Vagina (tissue), 2 donors: ENCODE measurements at regions not wholly inside any gene's neighbourhood (a gene's known extent, or its start where the extent isn't known, plus 50 kb on each side); places are given as distances from the start of the nearest gene placed in this dataset.

Experiments used
- DNase-seq, 2 donors: peaks; one replicate each; pipeline ENCODE4 v3.0.0-alpha.2; 2017; ENCODE audit errors: extremely low spot score in 2 of 2
- H3K27ac ChIP-seq: fragments of 200-600 bp; sonication (generic); one replicate; pipeline ENCODE4 v1.5.1; 2019
- H3K27me3 ChIP-seq: fragments of 200-600 bp; sonication (generic); one replicate; pipeline ENCODE4 v1.5.1; 2019
- H3K36me3 ChIP-seq, 2 donors: fragments of 200-600 bp; sonication (generic); one replicate each; pipeline ENCODE4 v1.5.1; 2017 to 2019
- H3K4me1 ChIP-seq: fragments of 200-600 bp; sonication (generic); one replicate; pipeline ENCODE4 v1.5.1; 2019
- H3K4me3 ChIP-seq, 2 donors: fragments of 200-600 bp; sonication (generic); 1 replicate in 1 of 2; 2 replicates in 1 of 2; pipeline ENCODE4 v1.5.1; 2016 to 2019
- H3K9me3 ChIP-seq: fragments of 200-600 bp; sonication (generic); one replicate; pipeline ENCODE4 v1.5.1; 2019
- POLR2A ChIP-seq, 2 donors: fragments of 450-650 bp; IDR thresholded peaks; one replicate each; pipeline ENCODE4 v1.6.1; 2017; ENCODE audit warnings: antibody characterized with exemption in 2 of 2, mild to moderate bottlenecking in 2 of 2, moderate library complexity in 2 of 2
- POLR2AphosphoS5 ChIP-seq, 2 donors: sonication (generic); formaldehyde crosslinking; IDR thresholded peaks; one replicate each; pipeline ENCODE4 v1.9.0; 2017; ENCODE audit warnings: antibody characterized with exemption in 2 of 2, mild to moderate bottlenecking in 2 of 2, low read depth in 1 of 2; ENCODE audit not compliant: insufficient read depth in 1 of 2
- intact Hi-C: fragments of 100-400 bp; cut with DNase I; formaldehyde crosslinking; loops from one replicate; pipeline ENCODE4 v1.15.1; 2023
- TF ChIP-seq, protein P1 (sequence below), 3 experiments: fragments of 450-650 bp in 2 of 3; fragments of 200-600 bp in 1 of 3; sonication (generic) in 1 of 3; IDR thresholded peaks; one replicate each; pipeline ENCODE4 v1.5.1; 2017 to 2019; ENCODE audit warnings: antibody characterized with exemption in 3 of 3, mild to moderate bottlenecking in 2 of 3, moderate library complexity in 2 of 3

- H3K27me3 ChIP-seq: no peaks in the 10 kb centered on the region
- H3K27ac ChIP-seq: no peak overlapping the region
- intact Hi-C loops: no loop called here
- DNase-seq: no peak
- H3K36me3 ChIP-seq: no peaks in the 10 kb centered on the region
- TF ChIP-seq, protein P1, sequence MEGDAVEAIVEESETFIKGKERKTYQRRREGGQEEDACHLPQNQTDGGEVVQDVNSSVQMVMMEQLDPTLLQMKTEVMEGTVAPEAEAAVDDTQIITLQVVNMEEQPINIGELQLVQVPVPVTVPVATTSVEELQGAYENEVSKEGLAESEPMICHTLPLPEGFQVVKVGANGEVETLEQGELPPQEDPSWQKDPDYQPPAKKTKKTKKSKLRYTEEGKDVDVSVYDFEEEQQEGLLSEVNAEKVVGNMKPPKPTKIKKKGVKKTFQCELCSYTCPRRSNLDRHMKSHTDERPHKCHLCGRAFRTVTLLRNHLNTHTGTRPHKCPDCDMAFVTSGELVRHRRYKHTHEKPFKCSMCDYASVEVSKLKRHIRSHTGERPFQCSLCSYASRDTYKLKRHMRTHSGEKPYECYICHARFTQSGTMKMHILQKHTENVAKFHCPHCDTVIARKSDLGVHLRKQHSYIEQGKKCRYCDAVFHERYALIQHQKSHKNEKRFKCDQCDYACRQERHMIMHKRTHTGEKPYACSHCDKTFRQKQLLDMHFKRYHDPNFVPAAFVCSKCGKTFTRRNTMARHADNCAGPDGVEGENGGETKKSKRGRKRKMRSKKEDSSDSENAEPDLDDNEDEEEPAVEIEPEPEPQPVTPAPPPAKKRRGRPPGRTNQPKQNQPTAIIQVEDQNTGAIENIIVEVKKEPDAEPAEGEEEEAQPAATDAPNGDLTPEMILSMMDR (IDR thresholded peaks at IDR 0.05): no peak
- TF ChIP-seq POLR2A (IDR thresholded peaks at IDR 0.05): no peak
- H3K9me3 ChIP-seq: no peaks in the 10 kb centered on the region
- H3K4me3 ChIP-seq: no peak overlapping the region
- H3K4me1 ChIP-seq: no peaks in the 10 kb centered on the region
These were observed 633.7 kb downstream of the BRD1 start for GRCh38 chr22:49193901-49194465.

- H3K27me3 ChIP-seq: no peaks in the 10 kb centered on the region
- TF ChIP-seq POLR2A (IDR thresholded peaks at IDR 0.05): no peak
- TF ChIP-seq, protein P1 (IDR thresholded peaks at IDR 0.05): no peak
- intact Hi-C loops: no loop called here
- no peaks in the 10 kb centered on the region for H3K4me1 ChIP-seq
- H3K9me3 ChIP-seq: no peaks in the 10 kb centered on the region
- no peak overlapping the region for H3K4me3 ChIP-seq
- no peak for DNase-seq
- H3K36me3 ChIP-seq: no peaks in the 10 kb centered on the region
- no peak overlapping the region for H3K27ac ChIP-seq
These were observed 634.3 kb downstream of the BRD1 start for GRCh38 chr22:49193348-49193747.

DNA sequence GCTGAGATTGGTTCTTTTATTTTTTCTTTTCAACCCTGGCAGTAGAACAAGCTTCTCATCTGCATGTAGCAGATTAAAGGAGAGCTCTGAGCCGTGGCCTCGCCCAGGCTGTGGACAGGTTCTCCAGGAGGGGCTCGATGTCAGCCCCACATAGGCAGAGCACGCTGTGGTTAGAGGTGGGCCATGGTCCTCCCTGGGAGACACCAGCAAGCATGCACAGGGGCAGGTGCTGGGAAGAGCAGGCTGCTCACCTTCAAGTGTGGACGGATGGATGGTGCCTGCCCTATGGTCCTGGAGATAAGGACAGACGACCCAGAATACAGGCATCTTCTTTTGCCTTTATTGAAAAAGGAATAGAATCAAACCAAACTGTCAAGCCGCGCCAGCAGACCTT lies 634.8 kb downstream of the BRD1 start:
- H3K4me3 ChIP-seq: no peak overlapping the region
- no peaks in the 10 kb centered on the region for H3K4me1 ChIP-seq
- H3K9me3 ChIP-seq: no peaks in the 10 kb centered on the region
- no peak for DNase-seq
- no peaks in the 10 kb centered on the region for H3K36me3 ChIP-seq
- H3K27ac ChIP-seq: no peak overlapping the region
- intact Hi-C loops: no loop called here
- H3K27me3 ChIP-seq: no peaks in the 10 kb centered on the region
- TF ChIP-seq, protein P1 (IDR thresholded peaks at IDR 0.05): no peak
- TF ChIP-seq POLR2A (IDR thresholded peaks at IDR 0.05): no peak
- TF ChIP-seq POLR2AphosphoS5 (IDR thresholded peaks at IDR 0.05; ENCODE audit: insufficient read depth in 1 of 2, low read depth in 1 of 2): no peak

- H3K27ac ChIP-seq: no peak overlapping the region
- TF ChIP-seq POLR2AphosphoS5 (IDR thresholded peaks at IDR 0.05; ENCODE audit: insufficient read depth in 1 of 2, low read depth in 1 of 2): no peak
- TF ChIP-seq, protein P1 (IDR thresholded peaks at IDR 0.05): no peak
- no peak for TF ChIP-seq POLR2A (IDR thresholded peaks at IDR 0.05)
- no peaks in the 10 kb centered on the region for H3K4me1 ChIP-seq
- intact Hi-C loops: no loop called here
- no peaks in the 10 kb centered on the region for H3K9me3 ChIP-seq
- H3K36me3 ChIP-seq: no peaks in the 10 kb centered on the region
- no peak for DNase-seq
- H3K27me3 ChIP-seq: no peaks in the 10 kb centered on the region
- no peak overlapping the region for H3K4me3 ChIP-seq
These were observed 635.4 kb downstream of the BRD1 start for GRCh38 chr22:49192180-49192856.

- DNase-seq: no peak
These were observed 636.1 kb downstream of the BRD1 start for GRCh38 chr22:49191506-49191980.

More at GRCh38 chr22:49191506-49191980, 636.1 kb downstream of the BRD1 start:
- H3K4me3 ChIP-seq: no peak overlapping the region
- H3K36me3 ChIP-seq: no peaks in the 10 kb centered on the region
- no peaks in the 10 kb centered on the region for H3K4me1 ChIP-seq
- no peaks in the 10 kb centered on the region for H3K27me3 ChIP-seq
- intact Hi-C loops: no loop called here
- no peaks in the 10 kb centered on the region for H3K9me3 ChIP-seq
- TF ChIP-seq POLR2AphosphoS5 (IDR thresholded peaks at IDR 0.05; ENCODE audit: insufficient read depth in 1 of 2, low read depth in 1 of 2): no peak
- no peak for TF ChIP-seq POLR2A (IDR thresholded peaks at IDR 0.05)
- TF ChIP-seq, protein P1 (IDR thresholded peaks at IDR 0.05): no peak
- no peak overlapping the region for H3K27ac ChIP-seq
